ENCODE measurements at regions not wholly inside any gene's neighbourhood (a gene's known extent, or its start where the extent isn't known, plus 50 kb on each side); places are given as distances from the start of the nearest gene placed in this dataset.
"Not testable (repeated sequence)": the region's sequence is repeated elsewhere in the genome, so short reads cannot be mapped to it uniquely, and the experiment has no call there.

- not testable (repeated sequence) for TF ChIP-seq CTCF, POLR2AphosphoS5 (IDR thresholded peaks at IDR 0.05)
Observed at GRCh38 chr6:82501901-82502300, 138.3 kb downstream of the TPBG start.

Data from breast epithelium (tissue), 3 donors.